ENCODE measurements at regions not wholly inside any gene's neighbourhood (a gene's known extent, or its start where the extent isn't known, plus 50 kb on each side); places are given as distances from the start of the nearest gene placed in this dataset.

- peak; percentile 5 for DNase-seq (ENCODE audit: low spot score)
These were observed 63.0 kb upstream of the THY1 start for GRCh38 chr11:119486016-119486415.

GRCh38 chr11:119484741-119485605 is 62.0 kb upstream of the THY1 start:
- TF ChIP-seq CTCF (IDR thresholded peaks at IDR 0.05): no peak
- H3K4me3 ChIP-seq: no peak overlapping the region
- DNase-seq (ENCODE audit: low spot score): peak; percentile 64
- no peak overlapping the region for H3K27ac ChIP-seq

More at GRCh38 chr11:119486016-119486415, 63.0 kb upstream of the THY1 start:
- no peak overlapping the region for H3K27ac ChIP-seq
- no peak overlapping the region for H3K4me3 ChIP-seq
- no peak for TF ChIP-seq CTCF (IDR thresholded peaks at IDR 0.05)

GRCh38 chr11:119483881-119484371 is 61.0 kb upstream of the THY1 start:
- peak; percentile 55 for DNase-seq (ENCODE audit: low spot score)
- no peak for TF ChIP-seq CTCF (IDR thresholded peaks at IDR 0.05)
- Histone ChIP-seq H3K27ac (no peak overlapping the region), H3K4me3 (no peak overlapping the region)

- Histone ChIP-seq H3K27ac (no peak overlapping the region), H3K4me3 (no peak overlapping the region)
- DNase-seq (ENCODE audit: low spot score): peak; percentile 59
- no peak for TF ChIP-seq CTCF (IDR thresholded peaks at IDR 0.05)
These were observed 60.4 kb upstream of the THY1 start for GRCh38 chr11:119483341-119483880.

- no peak for TF ChIP-seq CTCF (IDR thresholded peaks at IDR 0.05)
- Histone ChIP-seq H3K4me3 (no peak overlapping the region), H3K27ac (no peak overlapping the region)
- peak; percentile 50 for DNase-seq (ENCODE audit: low spot score)
These were observed 59.6 kb upstream of the THY1 start for GRCh38 chr11:119482521-119483011.

GRCh38 chr11:119481667-119482400 is 58.9 kb upstream of the THY1 start:
- H3K27ac ChIP-seq: no peak overlapping the region
- H3K4me3 ChIP-seq: peak overlapping the region; percentile 4
- peak; percentile 15 for TF ChIP-seq CTCF (IDR thresholded peaks at IDR 0.05)
- DNase-seq (ENCODE audit: low spot score): peak; percentile 72
